PC-3 (cell line): ENCODE measurements at regions not wholly inside any gene's neighbourhood (a gene's known extent, or its start where the extent isn't known, plus 50 kb on each side); places are given as distances from the start of the nearest gene placed in this dataset.

ENCODE experiments used
- ATAC-seq: fragments of 200-7000 bp; cut with Tn5 transposase; 2 replicates; pipeline ENCODE4 v1.9.1; 2020; ENCODE audit warnings: mild to moderate bottlenecking, moderate library complexity
- BruUV-seq: library from RNA; stranded (reverse); fragments of 400-500 nt; replicated peaks from 2 replicates; lab custom pipeline; 2021; lab: Mats Ljungman, UMichigan
- CTCF ChIA-PET: fragments of 300-600 bp; sonication (Branson Sonifier 250); formaldehyde crosslinking; loops from one replicate; lab custom pipeline; 2022; ENCODE audit warnings: antibody characterized with exemption; lab: Charles Lee
- POLR2A ChIA-PET: fragments of 300-600 bp; sonication (Branson Sonifier 250); formaldehyde crosslinking; loops from one replicate; lab custom pipeline; 2022; ENCODE audit warnings: antibody characterized with exemption; ENCODE audit not compliant: unreplicated experiment; lab: Charles Lee
- DNase-seq: peaks from one replicate; pipeline ENCODE4 v3.0.0-alpha.2; 2015
- H2AFZ ChIP-seq: fragments of 300-600 bp; sonication (generic); 2 replicates; pipeline ENCODE4 v1.6.0; 2016; ENCODE audit warnings: antibody characterized with exemption, low read length
- H3F3A ChIP-seq: fragments of 300-600 bp; sonication (generic); one replicate; pipeline ENCODE4 v1.6.0; 2017; ENCODE audit warnings: antibody characterized with exemption, low read length, control low read depth, mild to moderate bottlenecking; ENCODE audit not compliant: unreplicated experiment
- H3K27ac ChIP-seq: fragments of 300-600 bp; sonication (generic); 2 replicates; pipeline ENCODE4 v1.5.1; 2016; ENCODE audit warnings: mild to moderate bottlenecking, low read length
- H3K27me3 ChIP-seq: fragments of 300-600 bp; sonication (generic); 2 replicates; pipeline ENCODE4 v1.6.1; 2016; ENCODE audit warnings: low read length, mixed read lengths
- H3K36me3 ChIP-seq: fragments of 300-600 bp; sonication (generic); 2 replicates; pipeline ENCODE4 v1.6.1; 2016; ENCODE audit warnings: low read depth, mixed run types, low read length, mixed read lengths
- H3K4me1 ChIP-seq: fragments of 300-600 bp; sonication (generic); 2 replicates; pipeline ENCODE4 v1.5.1; 2016; ENCODE audit warnings: low read length; ENCODE audit not compliant: insufficient read depth
- H3K4me2 ChIP-seq: fragments of 300-600 bp; sonication (generic); 2 replicates; pipeline ENCODE4 v1.6.0; 2016; ENCODE audit warnings: low read length
- H3K4me3 ChIP-seq: fragments of 300-600 bp; sonication (generic); 2 replicates; pipeline ENCODE4 v1.5.1; 2016; ENCODE audit warnings: mild to moderate bottlenecking, low read length, mixed read lengths
- H3K79me2 ChIP-seq: fragments of 300-600 bp; sonication (generic); 2 replicates; pipeline ENCODE4 v1.6.1; 2017; ENCODE audit warnings: low read length, mixed read lengths
- H3K9ac ChIP-seq: fragments of 300-600 bp; sonication (generic); 2 replicates; pipeline ENCODE4 v1.6.0; 2016; ENCODE audit warnings: mild to moderate bottlenecking, low read length
- H3K9me2 ChIP-seq: fragments of 300-600 bp; sonication (generic); replicated peaks from 2 replicates; pipeline ENCODE4 v1.6.1; 2016; ENCODE audit warnings: mixed run types, low read length, mixed read lengths
- H3K9me3 ChIP-seq: fragments of 300-600 bp; sonication (generic); 2 replicates; pipeline ENCODE4 v1.6.1; 2016; ENCODE audit warnings: low read length, mixed read lengths
- H4K20me1 ChIP-seq: fragments of 300-600 bp; sonication (generic); 2 replicates; pipeline ENCODE4 v1.6.1; 2016; ENCODE audit warnings: low read length, mixed read lengths
- EZH2 ChIP-seq: fragments of 300-600 bp; sonication (generic); IDR thresholded peaks from one replicate; pipeline ENCODE4 v1.6.1; 2017; ENCODE audit warnings: antibody characterized with exemption, mild to moderate bottlenecking, low read length; ENCODE audit not compliant: unreplicated experiment
- EZH2phosphoT487 ChIP-seq: fragments of 300-600 bp; sonication (generic); IDR thresholded peaks from 2 replicates; pipeline ENCODE4 v1.6.1; 2018; ENCODE audit warnings: mild to moderate bottlenecking, antibody characterized with exemption, low read length, borderline replicate concordance
- intact Hi-C: fragments of 100-400 bp; cut with micrococcal nuclease; formaldehyde crosslinking; loops from 2 replicates; pipeline ENCODE4 v1.9.0; 2023
- TF ChIP-seq, protein P1 (sequence below): fragments of 300-600 bp; sonication (generic); conservative IDR thresholded peaks from 2 replicates; pipeline ENCODE4 v1.5.1; 2017; ENCODE audit warnings: antibody characterized with exemption, low read depth, mild to moderate bottlenecking, low read length

- H3K9me2 ChIP-seq = no peaks in the 10 kb centered on the region
- no peak for DNase-seq
- no peaks in the 10 kb centered on the region for H3F3A ChIP-seq
- H3K9me3 ChIP-seq = no peaks in the 10 kb centered on the region
- no peak overlapping the region for H3K9ac ChIP-seq
- H3K4me3 ChIP-seq = no peak overlapping the region
- ChIA-PET CTCF (no interaction called here), POLR2A (no interaction called here)
- no peak for TF ChIP-seq EZH2
- TF ChIP-seq EZH2phosphoT487 = no peak
- no peak for ATAC-seq
- no peaks in the 10 kb centered on the region for H3K27me3 ChIP-seq
- H3K4me2 ChIP-seq = no peak overlapping the region
- no TSS peak for BruUV-seq
- no peak overlapping the region for H3K27ac ChIP-seq
- H3K79me2 ChIP-seq = no peaks in the 10 kb centered on the region
- H4K20me1 ChIP-seq = no peaks in the 10 kb centered on the region
- intact Hi-C loops = no loop called here
- no peaks in the 10 kb centered on the region for H3K36me3 ChIP-seq
- no peak overlapping the region for H2AFZ ChIP-seq
- H3K4me1 ChIP-seq = peaks cover 25% of the 10 kb centered on the region
Observed at GRCh38 chr10:21289271-21289670, 236.2 kb downstream of the SKIDA1 start.

- Histone ChIP-seq H3K36me3 (no peaks in the 10 kb centered on the region), H3K4me3 (no peak overlapping the region), H3K9ac (no peak overlapping the region), H3K27ac (peak overlapping the region; percentile 29; the same call in 1 of the 2 replicates), H3K4me2 (peak overlapping the region; percentile 45; the same call in 1 of the 2 replicates), H3K27me3 (no peaks in the 10 kb centered on the region), H3F3A (no peaks in the 10 kb centered on the region), H3K4me1 (peaks cover 11% of the 10 kb centered on the region), H4K20me1 (no peaks in the 10 kb centered on the region), H3K9me2 (no peaks in the 10 kb centered on the region), H3K79me2 (no peaks in the 10 kb centered on the region), H3K9me3 (no peaks in the 10 kb centered on the region), H2AFZ (no peak overlapping the region)
- POLR2A ChIA-PET = no interaction called here
- peak; percentile 63; the same call in 1 of the 2 replicates for ATAC-seq
- no TSS peak for BruUV-seq
- CTCF ChIA-PET = no interaction called here
- TF ChIP-seq, protein P1, sequence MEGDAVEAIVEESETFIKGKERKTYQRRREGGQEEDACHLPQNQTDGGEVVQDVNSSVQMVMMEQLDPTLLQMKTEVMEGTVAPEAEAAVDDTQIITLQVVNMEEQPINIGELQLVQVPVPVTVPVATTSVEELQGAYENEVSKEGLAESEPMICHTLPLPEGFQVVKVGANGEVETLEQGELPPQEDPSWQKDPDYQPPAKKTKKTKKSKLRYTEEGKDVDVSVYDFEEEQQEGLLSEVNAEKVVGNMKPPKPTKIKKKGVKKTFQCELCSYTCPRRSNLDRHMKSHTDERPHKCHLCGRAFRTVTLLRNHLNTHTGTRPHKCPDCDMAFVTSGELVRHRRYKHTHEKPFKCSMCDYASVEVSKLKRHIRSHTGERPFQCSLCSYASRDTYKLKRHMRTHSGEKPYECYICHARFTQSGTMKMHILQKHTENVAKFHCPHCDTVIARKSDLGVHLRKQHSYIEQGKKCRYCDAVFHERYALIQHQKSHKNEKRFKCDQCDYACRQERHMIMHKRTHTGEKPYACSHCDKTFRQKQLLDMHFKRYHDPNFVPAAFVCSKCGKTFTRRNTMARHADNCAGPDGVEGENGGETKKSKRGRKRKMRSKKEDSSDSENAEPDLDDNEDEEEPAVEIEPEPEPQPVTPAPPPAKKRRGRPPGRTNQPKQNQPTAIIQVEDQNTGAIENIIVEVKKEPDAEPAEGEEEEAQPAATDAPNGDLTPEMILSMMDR = no peak
- peak; percentile 67 for DNase-seq
- intact Hi-C loops = no loop called here
Observed at GRCh38 chr10:21285742-21286331, 239.6 kb downstream of the SKIDA1 start.

GRCh38 chr10:21285207-21285606 lies 240.3 kb downstream of the SKIDA1 start:
- H3K36me3 ChIP-seq = no peaks in the 10 kb centered on the region
- no TSS peak for BruUV-seq
- no peak overlapping the region for H3K9ac ChIP-seq
- intact Hi-C loops = no loop called here
- H3K27me3 ChIP-seq = no peaks in the 10 kb centered on the region
- ChIA-PET POLR2A (no interaction called here), CTCF (no interaction called here)
- no peaks in the 10 kb centered on the region for H3K9me3 ChIP-seq
- no peak for DNase-seq
- H3K79me2 ChIP-seq = no peaks in the 10 kb centered on the region
- ATAC-seq = no peak
- no peak for TF ChIP-seq EZH2phosphoT487
- TF ChIP-seq, protein P1 = no peak
- no peak for TF ChIP-seq EZH2
- peak overlapping the region; percentile 45; the same call in 1 of the 2 replicates for H3K4me2 ChIP-seq
- H3K9me2 ChIP-seq = no peaks in the 10 kb centered on the region
- peak overlapping the region; percentile 29; the same call in 1 of the 2 replicates for H3K27ac ChIP-seq
- H3K4me3 ChIP-seq = no peak overlapping the region
- no peak overlapping the region for H2AFZ ChIP-seq
- no peaks in the 10 kb centered on the region for H4K20me1 ChIP-seq
- H3F3A ChIP-seq = no peaks in the 10 kb centered on the region
- peaks cover 11% of the 10 kb centered on the region for H3K4me1 ChIP-seq
